ENCODE measurements at regions not wholly inside any gene's neighbourhood (a gene's known extent, or its start where the extent isn't known, plus 50 kb on each side); places are given as distances from the start of the nearest gene placed in this dataset.

- no peaks in the 10 kb centered on the region for H3K27me3 Mint-ChIP-seq (ENCODE audit: low read depth)
- H2BK20ac ChIP-seq (ENCODE audit: low read depth, low read length, poor library complexity, severe bottlenecking) = no peak overlapping the region
- H2AFZ ChIP-seq (ENCODE audit: low read length) = no peak overlapping the region
- WGBS (ENCODE audit: extremely low coverage, insufficient read length, low lambda C conversion rate) = no CpG with 5 or more reads among the region's 6 CpGs
- no peak overlapping the region for H3K56ac ChIP-seq (ENCODE audit: insufficient read length, low read depth, low read length)
- no peaks in the 10 kb centered on the region for H4K20me1 ChIP-seq (ENCODE audit: control insufficient read depth, insufficient read depth, insufficient read length)
- H4K5ac ChIP-seq (ENCODE audit: insufficient read length, low read depth, low read length) = no peak overlapping the region
- no peaks in the 10 kb centered on the region for H3K9me3 Mint-ChIP-seq
- no peak overlapping the region for H3K4me2 ChIP-seq (ENCODE audit: insufficient read depth, insufficient read length, low read length)
- H3K4ac ChIP-seq (ENCODE audit: low read depth, low read length) = no peak overlapping the region
- H3K9ac ChIP-seq (ENCODE audit: extremely low read depth, insufficient read length, low read length) = no peak overlapping the region
- no peak overlapping the region for H3T11ph ChIP-seq (ENCODE audit: low read length)
- H3K14ac ChIP-seq (ENCODE audit: insufficient read depth, low read length) = no peak overlapping the region
- no peaks in the 10 kb centered on the region for H3K9me3 ChIP-seq (ENCODE audit: control insufficient read depth, low read depth, low read length)
- H2BK12ac ChIP-seq (ENCODE audit: insufficient read length, low read depth, low read length) = no peak overlapping the region
- H3K23ac ChIP-seq (ENCODE audit: insufficient read length, low read depth, low read length) = no peak overlapping the region
- no peak overlapping the region for H4K8ac ChIP-seq (replicated peaks; ENCODE audit: insufficient read length, low read depth, low read length)
- no peak overlapping the region for H3K18ac ChIP-seq (ENCODE audit: insufficient read length, low read depth, low read length)
- no peak overlapping the region for H2BK15ac ChIP-seq (ENCODE audit: low read depth, low read length)
- H3K4me1 ChIP-seq (ENCODE audit: insufficient read depth, low read length) = no peaks in the 10 kb centered on the region
- no peak overlapping the region for H3K27ac Mint-ChIP-seq
- H3K79me1 ChIP-seq (ENCODE audit: insufficient read depth, low read depth, low read length, poor library complexity, severe bottlenecking) = no peaks in the 10 kb centered on the region
- no peaks in the 10 kb centered on the region for H3K27me3 ChIP-seq (ENCODE audit: insufficient read depth, low read length)
- H4K91ac ChIP-seq (ENCODE audit: insufficient read length, low read depth, low read length) = no peak overlapping the region
- no peak overlapping the region for H3K4me3 Mint-ChIP-seq
- no peaks in the 10 kb centered on the region for H3K23me2 ChIP-seq (ENCODE audit: insufficient read length, low read depth, low read length, poor library complexity, severe bottlenecking)
- TF ChIP-seq CTCF (conservative IDR thresholded peaks at IDR 0.05) = no peak
- H2BK5ac ChIP-seq (ENCODE audit: insufficient read length, low read length) = no peak overlapping the region
- no peak for DNase-seq
- H3K36me3 Mint-ChIP-seq (ENCODE audit: insufficient read depth in 1 of 3, low read depth in 3 of 3) = no peaks in the 10 kb centered on the region
- H2AK5ac ChIP-seq (ENCODE audit: insufficient read length, low read length) = no peak overlapping the region
- H3K79me2 ChIP-seq (ENCODE audit: insufficient read depth, low read length) = no peaks in the 10 kb centered on the region
- H2BK120ac ChIP-seq (ENCODE audit: low read depth, low read length, poor library complexity, severe bottlenecking) = no peak overlapping the region
- H3K4me1 Mint-ChIP-seq = peaks cover 2 to 5% of the 10 kb centered on the region in 2 experiments
- H3K27ac ChIP-seq (ENCODE audit: insufficient read length, low read depth, low read length) = no peak overlapping the region
Observed at GRCh38 chr16:80263848-80264694, 276.7 kb upstream of the DYNLRB2 start.

All from H9 (cell line).